K562 (cell line): ENCODE measurements at regions not wholly inside any gene's neighbourhood (a gene's known extent, or its start where the extent isn't known, plus 50 kb on each side); places are given as distances from the start of the nearest gene placed in this dataset.

Experiments
- ZNF384 ChIP-seq: IDR thresholded peaks from 2 replicates; pipeline ENCODE4 v1.6.1; 2012; ENCODE audit warnings: low read depth, low read length, improper control_type of control experiment
- TF ChIP-seq, protein P1 (sequence below): sonication (generic); formaldehyde crosslinking; IDR thresholded peaks from 2 replicates; pipeline ENCODE4 v1.8.1; 2023; ENCODE audit warnings: mild to moderate bottlenecking, missing genetic modification reagents, moderate library complexity
- TF ChIP-seq, protein P2 (sequence below), 3 experiments: IDR thresholded peaks in 2 of 3; conservative IDR thresholded peaks in 1 of 3; 2 replicates each; pipeline ENCODE4 v1.5.1; 2011 to 2012; ENCODE audit warnings: low read length in 3 of 3, mild to moderate bottlenecking in 3 of 3, control low read depth in 2 of 3, improper control_type of control experiment in 1 of 3, inconsistent platforms in 1 of 3, low read depth in 1 of 3, mixed read lengths in 1 of 3, moderate library complexity in 1 of 3; ENCODE audit not compliant: insufficient read depth in 2 of 3

DNA sequence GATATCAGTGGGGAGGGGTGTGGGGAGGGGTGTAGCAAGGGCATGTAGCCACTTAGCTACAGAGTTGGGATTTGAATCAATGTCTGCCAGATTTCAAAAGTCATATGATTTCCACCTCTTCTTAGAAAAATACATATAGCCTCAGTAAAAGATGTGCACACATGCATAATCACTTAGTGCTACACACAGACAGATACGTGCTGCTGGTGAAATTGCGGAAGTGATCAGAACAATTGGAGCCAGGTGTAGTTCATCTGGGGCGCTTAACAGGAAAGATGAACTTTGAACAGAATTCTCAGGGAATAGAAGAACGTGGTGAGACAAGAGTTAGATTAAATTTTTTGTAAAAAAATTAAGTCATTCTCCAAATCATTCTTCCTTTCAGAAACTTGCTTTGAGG lies 333.1 kb downstream of the KCNRG start:
- TF ChIP-seq, protein P1, sequence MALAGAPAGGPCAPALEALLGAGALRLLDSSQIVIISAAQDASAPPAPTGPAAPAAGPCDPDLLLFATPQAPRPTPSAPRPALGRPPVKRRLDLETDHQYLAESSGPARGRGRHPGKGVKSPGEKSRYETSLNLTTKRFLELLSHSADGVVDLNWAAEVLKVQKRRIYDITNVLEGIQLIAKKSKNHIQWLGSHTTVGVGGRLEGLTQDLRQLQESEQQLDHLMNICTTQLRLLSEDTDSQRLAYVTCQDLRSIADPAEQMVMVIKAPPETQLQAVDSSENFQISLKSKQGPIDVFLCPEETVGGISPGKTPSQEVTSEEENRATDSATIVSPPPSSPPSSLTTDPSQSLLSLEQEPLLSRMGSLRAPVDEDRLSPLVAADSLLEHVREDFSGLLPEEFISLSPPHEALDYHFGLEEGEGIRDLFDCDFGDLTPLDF (CRISPR knock-in tag), result no peak
- TF ChIP-seq, protein P2, sequence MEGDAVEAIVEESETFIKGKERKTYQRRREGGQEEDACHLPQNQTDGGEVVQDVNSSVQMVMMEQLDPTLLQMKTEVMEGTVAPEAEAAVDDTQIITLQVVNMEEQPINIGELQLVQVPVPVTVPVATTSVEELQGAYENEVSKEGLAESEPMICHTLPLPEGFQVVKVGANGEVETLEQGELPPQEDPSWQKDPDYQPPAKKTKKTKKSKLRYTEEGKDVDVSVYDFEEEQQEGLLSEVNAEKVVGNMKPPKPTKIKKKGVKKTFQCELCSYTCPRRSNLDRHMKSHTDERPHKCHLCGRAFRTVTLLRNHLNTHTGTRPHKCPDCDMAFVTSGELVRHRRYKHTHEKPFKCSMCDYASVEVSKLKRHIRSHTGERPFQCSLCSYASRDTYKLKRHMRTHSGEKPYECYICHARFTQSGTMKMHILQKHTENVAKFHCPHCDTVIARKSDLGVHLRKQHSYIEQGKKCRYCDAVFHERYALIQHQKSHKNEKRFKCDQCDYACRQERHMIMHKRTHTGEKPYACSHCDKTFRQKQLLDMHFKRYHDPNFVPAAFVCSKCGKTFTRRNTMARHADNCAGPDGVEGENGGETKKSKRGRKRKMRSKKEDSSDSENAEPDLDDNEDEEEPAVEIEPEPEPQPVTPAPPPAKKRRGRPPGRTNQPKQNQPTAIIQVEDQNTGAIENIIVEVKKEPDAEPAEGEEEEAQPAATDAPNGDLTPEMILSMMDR (IDR thresholded peaks at IDR 0.05 in 2 of 3, conservative IDR thresholded peaks at IDR 0.05 in 1 of 3; ENCODE audit: insufficient read depth in 2 of 3, low read depth in 1 of 3, low read length in 3 of 3), result no peak
- no peak for TF ChIP-seq ZNF384
